Smooth muscle cell (in vitro differentiated cells): ENCODE measurements at regions not wholly inside any gene's neighbourhood (a gene's known extent, or its start where the extent isn't known, plus 50 kb on each side); places are given as distances from the start of the nearest gene placed in this dataset.

Experiments used
- DNase-seq: peaks from one replicate; lab custom pipeline; 2025; ENCODE audit not compliant: unreplicated experiment; lab: John Stamatoyannopoulos, UW
- H2AFZ ChIP-seq: fragments of 200-600 bp; sonication (generic); 2 replicates; pipeline ENCODE4 v1.6.0; 2016; ENCODE audit warnings: antibody characterized with exemption, low read depth, mild to moderate bottlenecking
- H3F3A ChIP-seq: fragments of 200-600 bp; sonication (generic); 2 replicates; pipeline ENCODE4 v1.6.0; 2017; ENCODE audit warnings: antibody characterized with exemption, low read depth
- H3K27ac ChIP-seq: fragments of 200-600 bp; sonication (generic); 2 replicates; pipeline ENCODE4 v1.5.1; 2016; ENCODE audit warnings: low read depth, mild to moderate bottlenecking
- H3K27me3 ChIP-seq: fragments of 200-600 bp; sonication (generic); 2 replicates; pipeline ENCODE4 v1.6.1; 2016; ENCODE audit warnings: low read depth, mild to moderate bottlenecking
- H3K36me3 ChIP-seq: fragments of 200-600 bp; sonication (generic); 2 replicates; pipeline ENCODE4 v1.5.1; 2016; ENCODE audit warnings: low read depth
- H3K4me1 ChIP-seq: fragments of 200-600 bp; sonication (generic); 2 replicates; pipeline ENCODE4 v1.5.1; 2016; ENCODE audit warnings: low read depth
- H3K4me2 ChIP-seq: fragments of 200-600 bp; sonication (generic); 2 replicates; pipeline ENCODE4 v1.6.0; 2016; ENCODE audit warnings: mild to moderate bottlenecking
- H3K4me3 ChIP-seq: fragments of 200-600 bp; sonication (generic); 2 replicates; pipeline ENCODE4 v1.5.1; 2016; ENCODE audit warnings: mild to moderate bottlenecking
- H3K79me2 ChIP-seq: fragments of 200-600 bp; sonication (generic); 2 replicates; pipeline ENCODE4 v1.6.0; 2016; ENCODE audit warnings: low read depth, mild to moderate bottlenecking
- H3K9ac ChIP-seq: fragments of 200-600 bp; sonication (generic); 2 replicates; pipeline ENCODE4 v1.6.0; 2016; ENCODE audit warnings: low read depth
- H3K9me3 ChIP-seq: fragments of 200-600 bp; sonication (generic); replicated peaks from 2 replicates; pipeline ENCODE4 v1.5.1; 2016; ENCODE audit warnings: low read depth
- H4K20me1 ChIP-seq: fragments of 200-600 bp; sonication (generic); 2 replicates; pipeline ENCODE4 v1.6.0; 2016; ENCODE audit warnings: low read depth
- WGBS: methylation state at CpG from one replicate; pipeline ENCODE4 v1.1.7; 2016; ENCODE audit warnings: low lambda C conversion rate; 5-methylcytosine and 5-hydroxymethylcytosine counted together
- TF ChIP-seq, protein P1 (sequence below): fragments of 200-600 bp; sonication (generic); IDR thresholded peaks from 2 replicates; pipeline ENCODE4 v1.5.1; 2017; ENCODE audit warnings: borderline replicate concordance, mild to moderate bottlenecking, antibody characterized with exemption; ENCODE audit not compliant: insufficient read depth, poor library complexity, severe bottlenecking

DNA sequence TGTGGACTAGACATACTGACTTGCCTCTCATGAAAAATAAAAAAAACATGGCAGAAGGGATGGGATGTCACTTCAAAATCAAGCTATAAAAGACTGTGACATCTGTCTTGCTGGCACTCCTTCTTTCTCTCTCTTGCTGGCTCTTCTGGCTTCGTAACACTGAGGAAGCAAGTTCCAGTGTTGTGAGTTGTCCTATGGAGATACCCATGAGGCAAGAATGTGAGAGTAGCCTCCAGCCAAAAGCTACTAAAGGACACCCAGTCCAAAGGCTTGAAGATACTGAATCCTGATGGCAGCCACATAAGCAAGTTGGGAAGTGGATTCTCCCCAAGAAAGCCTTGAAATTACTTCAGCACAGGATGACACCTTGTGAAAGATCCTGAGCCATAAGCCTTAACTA, 376.1 kb upstream of the TMEFF2 start:
- no peaks in the 10 kb centered on the region for H4K20me1 ChIP-seq
- 83% methylated on average over 1 of the region's 1 CpG for WGBS
- TF ChIP-seq, protein P1, sequence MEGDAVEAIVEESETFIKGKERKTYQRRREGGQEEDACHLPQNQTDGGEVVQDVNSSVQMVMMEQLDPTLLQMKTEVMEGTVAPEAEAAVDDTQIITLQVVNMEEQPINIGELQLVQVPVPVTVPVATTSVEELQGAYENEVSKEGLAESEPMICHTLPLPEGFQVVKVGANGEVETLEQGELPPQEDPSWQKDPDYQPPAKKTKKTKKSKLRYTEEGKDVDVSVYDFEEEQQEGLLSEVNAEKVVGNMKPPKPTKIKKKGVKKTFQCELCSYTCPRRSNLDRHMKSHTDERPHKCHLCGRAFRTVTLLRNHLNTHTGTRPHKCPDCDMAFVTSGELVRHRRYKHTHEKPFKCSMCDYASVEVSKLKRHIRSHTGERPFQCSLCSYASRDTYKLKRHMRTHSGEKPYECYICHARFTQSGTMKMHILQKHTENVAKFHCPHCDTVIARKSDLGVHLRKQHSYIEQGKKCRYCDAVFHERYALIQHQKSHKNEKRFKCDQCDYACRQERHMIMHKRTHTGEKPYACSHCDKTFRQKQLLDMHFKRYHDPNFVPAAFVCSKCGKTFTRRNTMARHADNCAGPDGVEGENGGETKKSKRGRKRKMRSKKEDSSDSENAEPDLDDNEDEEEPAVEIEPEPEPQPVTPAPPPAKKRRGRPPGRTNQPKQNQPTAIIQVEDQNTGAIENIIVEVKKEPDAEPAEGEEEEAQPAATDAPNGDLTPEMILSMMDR, result no peak

GRCh38 chr2:192566863-192567262, 372.1 kb upstream of the TMEFF2 start:
- Histone ChIP-seq H4K20me1 (no peaks in the 10 kb centered on the region), H3K4me3 (no peak overlapping the region), H3K27ac (no peak overlapping the region), H3K4me1 (no peaks in the 10 kb centered on the region), H3K9ac (no peak overlapping the region), H3K9me3 (no peaks in the 10 kb centered on the region), H3K27me3 (no peaks in the 10 kb centered on the region), H3K79me2 (no peaks in the 10 kb centered on the region), H3K36me3 (no peaks in the 10 kb centered on the region), H3F3A (no peaks in the 10 kb centered on the region), H2AFZ (no peak overlapping the region), H3K4me2 (no peak overlapping the region)
- no peak for DNase-seq
- TF ChIP-seq, protein P1, result no peak

More for the DNA sequence above, 376.1 kb upstream of the TMEFF2 start:
- Histone ChIP-seq H3K27ac (no peak overlapping the region), H3K36me3 (no peaks in the 10 kb centered on the region), H3K79me2 (no peaks in the 10 kb centered on the region), H3F3A (no peaks in the 10 kb centered on the region), H3K4me3 (no peak overlapping the region), H2AFZ (no peak overlapping the region), H3K9ac (no peak overlapping the region), H3K9me3 (no peaks in the 10 kb centered on the region), H3K4me2 (no peak overlapping the region), H3K27me3 (no peaks in the 10 kb centered on the region), H3K4me1 (no peaks in the 10 kb centered on the region)
- DNase-seq, result no peak

GRCh38 chr2:192560326-192560725, 365.6 kb upstream of the TMEFF2 start:
- Histone ChIP-seq H3K27ac (no peak overlapping the region), H3K4me3 (no peak overlapping the region), H3K27me3 (no peaks in the 10 kb centered on the region), H3K4me1 (no peaks in the 10 kb centered on the region), H3K36me3 (no peaks in the 10 kb centered on the region), H4K20me1 (no peaks in the 10 kb centered on the region), H3K79me2 (no peaks in the 10 kb centered on the region), H3K9ac (no peak overlapping the region), H3K9me3 (no peaks in the 10 kb centered on the region), H3K4me2 (no peak overlapping the region), H2AFZ (no peak overlapping the region), H3F3A (no peaks in the 10 kb centered on the region)
- TF ChIP-seq, protein P1, result no peak
- whole genome bisulfite sequencing, result 89% methylated on average over 1 of the region's 1 CpG
- no peak for DNase-seq

- no peak overlapping the region for H3K4me2 ChIP-seq
- H3K9me3 ChIP-seq, result no peaks in the 10 kb centered on the region
- H4K20me1 ChIP-seq, result no peaks in the 10 kb centered on the region
- H3K27ac ChIP-seq, result no peak overlapping the region
- H2AFZ ChIP-seq, result no peak overlapping the region
- DNase-seq, result no peak
- H3K4me1 ChIP-seq, result no peaks in the 10 kb centered on the region
- no peak overlapping the region for H3K4me3 ChIP-seq
- H3K36me3 ChIP-seq, result no peaks in the 10 kb centered on the region
- WGBS, result 0% methylated on average over 1 of the region's 1 CpG
- H3K9ac ChIP-seq, result no peak overlapping the region
- H3K27me3 ChIP-seq, result no peaks in the 10 kb centered on the region
- no peaks in the 10 kb centered on the region for H3K79me2 ChIP-seq
- H3F3A ChIP-seq, result no peaks in the 10 kb centered on the region
- TF ChIP-seq, protein P1, result no peak
These were observed 364.9 kb upstream of the TMEFF2 start for GRCh38 chr2:192559587-192559986.
